Spleen (tissue), 7 donors: ENCODE measurements at regions not wholly inside any gene's neighbourhood (a gene's known extent, or its start where the extent isn't known, plus 50 kb on each side); places are given as distances from the start of the nearest gene placed in this dataset.

Experiments
- CTCF ChIP-seq, 11 experiments: fragments of 200-600 bp in 7 of 11; fragments of 450-650 bp in 4 of 11; sonication (generic) in 4 of 11; IDR thresholded peaks in 8 of 11; conservative IDR thresholded peaks in 3 of 11; 1 replicate in 7 of 11; 2 replicates in 4 of 11; pipeline versions ENCODE4 v1.4.0 to v1.8.0; 2016 to 2021; ENCODE audit warnings: antibody characterized with exemption in 11 of 11, inconsistent platforms in 4 of 11, mild to moderate bottlenecking in 1 of 11
- POLR2A ChIP-seq, 3 donors: fragments of 450-650 bp; IDR thresholded peaks; one replicate each; pipeline ENCODE4 v1.5.1; 2017; ENCODE audit warnings: antibody characterized with exemption in 3 of 3, mild to moderate bottlenecking in 1 of 3
- donor health status: DM: no; HTN: no; CAD: no; lungs with moderate emphysema.
- donor health status: DM: no; HTN: no; CAD: no.
- donor health status: DM: no; HTN: no; CAD: no.

DNA sequence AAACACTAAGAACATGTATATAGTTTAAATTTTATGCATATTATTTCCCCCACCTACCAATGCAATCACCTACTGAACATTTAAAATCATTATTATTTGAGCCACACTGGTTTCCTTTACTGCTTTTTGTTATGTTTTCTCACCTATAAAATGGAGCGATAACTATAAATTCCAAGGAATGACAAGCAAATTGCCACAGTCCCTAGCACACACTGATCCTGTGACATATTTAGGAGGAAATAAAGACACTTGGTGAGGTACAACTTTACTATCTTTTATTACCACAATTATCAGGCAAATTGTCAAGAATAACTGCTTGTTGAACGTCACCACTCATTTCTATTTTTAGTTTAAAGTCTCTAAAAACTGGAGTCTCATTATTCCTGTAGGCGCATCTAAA is 1693.6 kb downstream of the EFNA5 start:
- TF ChIP-seq CTCF (IDR thresholded peaks at IDR 0.05 in 8 of 11, conservative IDR thresholded peaks at IDR 0.05 in 3 of 11): no peak
- TF ChIP-seq POLR2A (IDR thresholded peaks at IDR 0.05): no peak
